CD8-positive, alpha-beta memory T cell (primary cell): ENCODE measurements at regions not wholly inside any gene's neighbourhood (a gene's known extent, or its start where the extent isn't known, plus 50 kb on each side); places are given as distances from the start of the nearest gene placed in this dataset.
A peak's percentile ranks its signal among the peaks of the same experiment; 100 is the strongest.

Experiments
- CTCF ChIA-PET: fragments of 350-600 bp; sonication (Branson Sonifier 250); formaldehyde crosslinking; loops from one replicate; lab custom pipeline; 2021; ENCODE audit warnings: antibody characterized with exemption; lab: Charles Lee
- POLR2A ChIA-PET: fragments of 350-600 bp; sonication (Branson Sonifier 250); formaldehyde crosslinking; loops from one replicate; lab custom pipeline; 2021; ENCODE audit warnings: antibody characterized with exemption; lab: Charles Lee
- DNase-seq, 5 donors: peaks; one replicate each; pipeline versions ENCODE4 v3.0.0 to v3.0.0-alpha.2; 2020 to 2022; ENCODE audit warnings: mixed read lengths in 1 of 5
- H3K27ac ChIP-seq: one replicate; pipeline ENCODE4 v1.7.0; 2013; ENCODE audit warnings: low read depth, mild to moderate bottlenecking, low read length, moderate library complexity
- H3K27me3 ChIP-seq: 2 replicates; pipeline ENCODE4 v1.7.0; 2013; ENCODE audit warnings: low read length, mild to moderate bottlenecking; ENCODE audit not compliant: insufficient read depth, poor library complexity, severe bottlenecking
- H3K36me3 ChIP-seq: 2 replicates; pipeline ENCODE4 v1.7.0; 2013; ENCODE audit warnings: mild to moderate bottlenecking, low read length, moderate library complexity; ENCODE audit not compliant: insufficient read depth
- H3K4me1 ChIP-seq: 2 replicates; pipeline ENCODE4 v1.7.0; 2013; ENCODE audit warnings: mild to moderate bottlenecking, low read length, moderate library complexity; ENCODE audit not compliant: insufficient read depth
- H3K4me3 ChIP-seq: 2 replicates; pipeline ENCODE4 v1.7.0; 2013; ENCODE audit warnings: mild to moderate bottlenecking, low read length
- H3K9me3 ChIP-seq: 2 replicates; pipeline ENCODE4 v1.7.0; 2013; ENCODE audit warnings: mild to moderate bottlenecking, low read length
- H3K27ac Mint-ChIP-seq, 8 donors: one replicate each; pipeline ENCODE4 v1.8.0; 2020 to 2021; ENCODE audit warnings: mixed read lengths in 8 of 8, mild to moderate bottlenecking in 6 of 8, inconsistent platforms in 3 of 8, moderate library complexity in 3 of 8
- H3K27me3 Mint-ChIP-seq, 2 donors: one replicate each; pipeline ENCODE4 v1.8.0; 2020 to 2021; ENCODE audit warnings: mixed read lengths in 2 of 2, mild to moderate bottlenecking in 1 of 2, moderate library complexity in 1 of 2
- H3K36me3 Mint-ChIP-seq, 3 donors: one replicate each; pipeline ENCODE4 v1.8.0; 2020 to 2021; ENCODE audit warnings: mixed read lengths in 3 of 3, inconsistent platforms in 1 of 3, mild to moderate bottlenecking in 1 of 3
- H3K4me1 Mint-ChIP-seq, 3 donors: one replicate each; pipeline ENCODE4 v1.8.0; 2020 to 2021; ENCODE audit warnings: mixed read lengths in 3 of 3, inconsistent platforms in 1 of 3, mild to moderate bottlenecking in 1 of 3
- H3K4me3 Mint-ChIP-seq, 7 donors: one replicate each; pipeline ENCODE4 v1.8.0; 2020 to 2021; ENCODE audit warnings: mixed read lengths in 7 of 7, mild to moderate bottlenecking in 6 of 7, moderate library complexity in 4 of 7, inconsistent platforms in 2 of 7
- H3K9me3 Mint-ChIP-seq, 5 donors: one replicate each; pipeline ENCODE4 v1.8.0; 2020 to 2022; ENCODE audit warnings: mixed read lengths in 5 of 5, mild to moderate bottlenecking in 3 of 5, moderate library complexity in 2 of 5, inconsistent platforms in 1 of 5

GRCh38 chr5:40389591-40389990, 290.1 kb upstream of the PTGER4 start:
- Mint-ChIP-seq H3K4me3 (peak overlapping the region in 5 of 7 donors; percentile 6 to 73 (median 30)), H3K4me1 (peaks cover 65 to 79% (median 76%) of the 10 kb centered on the region in 3 donors), H3K36me3 (no peaks in the 10 kb centered on the region), H3K27me3 (peaks cover 0 to 1% of the 10 kb centered on the region in 2 donors), H3K9me3 (no peaks in the 10 kb centered on the region), H3K27ac (peak overlapping the region; percentile 22 to 93 (median 82))
- H3K9me3 ChIP-seq, result no peaks in the 10 kb centered on the region
- H3K4me1 ChIP-seq, result peaks cover 45% of the 10 kb centered on the region
- POLR2A ChIA-PET, result interaction anchor here (1.0 to 2.3 kb wide), 4 partner anchors 11 to 291 kb away, joined by 3 to 9 read pairs (median 4); no protein-coding TSS in a partner anchor
- DNase-seq, result no peak
- H3K4me3 ChIP-seq, result no peak overlapping the region
- no peaks in the 10 kb centered on the region for H3K27me3 ChIP-seq
- CTCF ChIA-PET, result interaction anchor here (0.7 to 2.6 kb wide), 8 partner anchors 11 to 296 kb away, joined by 3 to 15 read pairs (median 4); no protein-coding TSS in a partner anchor
- H3K36me3 ChIP-seq, result no peaks in the 10 kb centered on the region
- H3K27ac ChIP-seq, result no peak overlapping the region

- H3K9me3 ChIP-seq, result no peaks in the 10 kb centered on the region
- Mint-ChIP-seq H3K4me1 (peaks cover 74 to 95% (median 94%) of the 10 kb centered on the region in 3 donors), H3K36me3 (no peaks in the 10 kb centered on the region), H3K27ac (peak overlapping the region; percentile 66 to 94 (median 86)), H3K9me3 (no peaks in the 10 kb centered on the region), H3K4me3 (peak overlapping the region in 6 of 7 donors; percentile 47 to 72 (median 56)), H3K27me3 (peaks cover 0 to 1% of the 10 kb centered on the region in 2 donors)
- H3K4me1 ChIP-seq, result peaks cover 62% of the 10 kb centered on the region
- no peaks in the 10 kb centered on the region for H3K36me3 ChIP-seq
- ChIA-PET POLR2A (no interaction called here), CTCF (interaction anchor here (1.1 to 2.2 kb wide), 3 partner anchors 20 to 298 kb away, joined by 3 to 7 read pairs (median 3); no protein-coding TSS in a partner anchor)
- no peak overlapping the region for H3K27ac ChIP-seq
- H3K4me3 ChIP-seq, result no peak overlapping the region
- DNase-seq, result peak in 1 of 5 donors; percentile 53
- H3K27me3 ChIP-seq, result no peaks in the 10 kb centered on the region
Measured at GRCh38 chr5:40386289-40386688, 293.4 kb upstream of the PTGER4 start.

- peak overlapping the region; percentile 66 to 94 (median 86) for H3K27ac Mint-ChIP-seq
- CTCF ChIA-PET, result interaction anchor here (1.2 to 2.2 kb wide), 3 partner anchors 52 to 299 kb away, joined by 3 to 7 read pairs (median 5); no protein-coding TSS in a partner anchor
- H3K4me3 Mint-ChIP-seq, result peak overlapping the region in 5 of 7 donors; percentile 47 to 72 (median 61)
Measured at GRCh38 chr5:40385544-40385943, 294.2 kb upstream of the PTGER4 start.

GRCh38 chr5:40384782-40385390, 294.8 kb upstream of the PTGER4 start:
- Histone ChIP-seq H3K4me1 (peaks cover 48% of the 10 kb centered on the region), H3K27ac (no peak overlapping the region), H3K27me3 (no peaks in the 10 kb centered on the region), H3K4me3 (no peak overlapping the region), H3K36me3 (no peaks in the 10 kb centered on the region), H3K9me3 (no peaks in the 10 kb centered on the region)
- ChIA-PET POLR2A (interaction anchor here (0.5 to 1.6 kb wide), 4 partner anchors 17 to 1068 kb away, joined by 3 to 5 read pairs (median 4); no protein-coding TSS in a partner anchor), CTCF (interaction anchor here (1.3 to 2.2 kb wide), 2 partner anchors 53 to 54 kb away, joined by 5 to 7 read pairs; no protein-coding TSS in a partner anchor)
- DNase-seq, result no peak
- Mint-ChIP-seq H3K27ac (peak overlapping the region; percentile 4 to 92 (median 82)), H3K36me3 (no peaks in the 10 kb centered on the region), H3K9me3 (no peaks in the 10 kb centered on the region), H3K4me1 (peaks cover 62 to 95% (median 80%) of the 10 kb centered on the region in 3 donors), H3K27me3 (peaks cover 0 to 1% of the 10 kb centered on the region in 2 donors), H3K4me3 (peak overlapping the region in 6 of 7 donors; percentile 5 to 65 (median 24))

More at GRCh38 chr5:40385544-40385943, 294.2 kb upstream of the PTGER4 start:
- Histone ChIP-seq H3K27me3 (no peaks in the 10 kb centered on the region), H3K36me3 (no peaks in the 10 kb centered on the region), H3K27ac (no peak overlapping the region), H3K9me3 (no peaks in the 10 kb centered on the region), H3K4me3 (no peak overlapping the region), H3K4me1 (peaks cover 55% of the 10 kb centered on the region)
- Mint-ChIP-seq H3K27me3 (peaks cover 0 to 1% of the 10 kb centered on the region in 2 donors), H3K9me3 (no peaks in the 10 kb centered on the region), H3K4me1 (peaks cover 67 to 95% (median 87%) of the 10 kb centered on the region in 3 donors), H3K36me3 (no peaks in the 10 kb centered on the region)
- POLR2A ChIA-PET, result interaction anchor here (0.5 to 1.6 kb wide), 4 partner anchors 16 to 1069 kb away, joined by 3 to 5 read pairs (median 4); no protein-coding TSS in a partner anchor
- DNase-seq, result no peak

- CTCF ChIA-PET, result no interaction called here
- no peak overlapping the region for H3K4me3 ChIP-seq
- H3K4me3 Mint-ChIP-seq, result peak overlapping the region; percentile 5 to 65 (median 39)
Measured at GRCh38 chr5:40383749-40384651, 295.7 kb upstream of the PTGER4 start.

GRCh38 chr5:40381676-40382363, 297.9 kb upstream of the PTGER4 start:
- H3K4me3 ChIP-seq, result no peak overlapping the region
- H3K9me3 ChIP-seq, result no peaks in the 10 kb centered on the region
- no peak overlapping the region for H3K27ac ChIP-seq
- peaks cover 63% of the 10 kb centered on the region for H3K4me1 ChIP-seq
- H3K27me3 ChIP-seq, result no peaks in the 10 kb centered on the region
- H3K36me3 ChIP-seq, result no peaks in the 10 kb centered on the region
- DNase-seq, result no peak
- Mint-ChIP-seq H3K27me3 (peaks cover 0 to 1% of the 10 kb centered on the region in 2 donors), H3K27ac (peak overlapping the region in 7 of 8 donors; percentile 15 to 85 (median 38)), H3K4me1 (peaks cover 60 to 95% (median 77%) of the 10 kb centered on the region in 3 donors), H3K36me3 (no peaks in the 10 kb centered on the region), H3K9me3 (peaks cover 0 to 2% (median 0%) of the 10 kb centered on the region in 5 donors), H3K4me3 (no peak overlapping the region)
- CTCF ChIA-PET, result no interaction called here
- POLR2A ChIA-PET, result no interaction called here

More at GRCh38 chr5:40383749-40384651, 295.7 kb upstream of the PTGER4 start:
- peaks cover 44% of the 10 kb centered on the region for H3K4me1 ChIP-seq
- H3K36me3 Mint-ChIP-seq, result no peaks in the 10 kb centered on the region
- POLR2A ChIA-PET, result interaction anchor here (1.6 kb wide), 1 partner anchor 26 kb away, joined by 5 read pairs; no protein-coding TSS in a partner anchor
- peaks cover 0 to 2% (median 0%) of the 10 kb centered on the region in 5 donors for H3K9me3 Mint-ChIP-seq
- no peaks in the 10 kb centered on the region for H3K36me3 ChIP-seq
- H3K9me3 ChIP-seq, result no peaks in the 10 kb centered on the region
- no peak for DNase-seq
- no peak overlapping the region for H3K27ac ChIP-seq
- H3K27ac Mint-ChIP-seq, result peak overlapping the region; percentile 60 to 92 (median 84)
- no peaks in the 10 kb centered on the region for H3K27me3 ChIP-seq
- H3K27me3 Mint-ChIP-seq, result peaks cover 0 to 1% of the 10 kb centered on the region in 2 donors
- H3K4me1 Mint-ChIP-seq, result peaks cover 58 to 95% (median 77%) of the 10 kb centered on the region in 3 donors

- no peak for DNase-seq
- Mint-ChIP-seq H3K4me1 (peaks cover 56 to 94% (median 69%) of the 10 kb centered on the region in 3 donors), H3K36me3 (no peaks in the 10 kb centered on the region), H3K4me3 (no peak overlapping the region), H3K27ac (peak overlapping the region in 3 of 8 donors; percentile 6 to 54 (median 10)), H3K9me3 (peaks cover 0 to 2% (median 0%) of the 10 kb centered on the region in 5 donors), H3K27me3 (peaks cover 0 to 1% of the 10 kb centered on the region in 2 donors)
- POLR2A ChIA-PET, result no interaction called here
- Histone ChIP-seq H3K9me3 (no peaks in the 10 kb centered on the region), H3K4me1 (peaks cover 58% of the 10 kb centered on the region), H3K4me3 (no peak overlapping the region), H3K27ac (no peak overlapping the region), H3K36me3 (no peaks in the 10 kb centered on the region), H3K27me3 (no peaks in the 10 kb centered on the region)
- CTCF ChIA-PET, result no interaction called here
Measured at GRCh38 chr5:40381016-40381415, 298.7 kb upstream of the PTGER4 start.
